Heart left ventricle (tissue), 13 donors: ENCODE measurements at regions not wholly inside any gene's neighbourhood (a gene's known extent, or its start where the extent isn't known, plus 50 kb on each side); places are given as distances from the start of the nearest gene placed in this dataset.

Experiments used
- POLR2A ChIP-seq, 2 donors: fragments of 450-650 bp; IDR thresholded peaks; one replicate each; pipeline ENCODE4 v1.6.1; 2017; ENCODE audit warnings: antibody characterized with exemption in 2 of 2, mild to moderate bottlenecking in 2 of 2, moderate library complexity in 2 of 2
- TF ChIP-seq, protein P1 (sequence below), 12 donors: fragments of 200-600 bp; sonication (generic) in 4 of 12; IDR thresholded peaks; one replicate each; pipeline versions ENCODE4 v1.5.0 to v1.8.0; 2018 to 2022; ENCODE audit warnings: antibody characterized with exemption in 12 of 12, mild to moderate bottlenecking in 5 of 12
- donor health status: ischemic (EF 13 %, LVEDD 7.1; RV severe dilation, severe dysfunction).
- donor health status: DM: no; HTN: yes; CAD: no.
- donor health status: DM: no; HTN: no; CAD: no.
- donor health status: ischemic (EF 25% LVEDD 6.9; RV normal size, moderate dysfunction).
- donor health status: ischemic (EF 25% LVEDD 5.7; RV mildly dilated, moderate dysfunction).
- donor health status: ischemic (EF 35%, LVEDD 5.7; RV mildly dilated, moderate dysfunction).
- donor health status: nonischemic (EF 11% LVEDD 7.7; RV severe dilation, severe dysfunction).
- donor health status: DM: yes; HTN: yes; CAD: no.
- donor health status: PGD.
- donor health status: ischemic (EF 29% LVEDD 5.4; RV normal size, mild dysfunction).
- donor health status: nonischemic (EF 23%, LVEDD 6.1; RV moderate dilation, normal function).

GRCh38 chr14:104320611-104321086 is 182.3 kb downstream of the KIF26A start:
- no peak for TF ChIP-seq POLR2A (IDR thresholded peaks at IDR 0.05)
- TF ChIP-seq, protein P1, sequence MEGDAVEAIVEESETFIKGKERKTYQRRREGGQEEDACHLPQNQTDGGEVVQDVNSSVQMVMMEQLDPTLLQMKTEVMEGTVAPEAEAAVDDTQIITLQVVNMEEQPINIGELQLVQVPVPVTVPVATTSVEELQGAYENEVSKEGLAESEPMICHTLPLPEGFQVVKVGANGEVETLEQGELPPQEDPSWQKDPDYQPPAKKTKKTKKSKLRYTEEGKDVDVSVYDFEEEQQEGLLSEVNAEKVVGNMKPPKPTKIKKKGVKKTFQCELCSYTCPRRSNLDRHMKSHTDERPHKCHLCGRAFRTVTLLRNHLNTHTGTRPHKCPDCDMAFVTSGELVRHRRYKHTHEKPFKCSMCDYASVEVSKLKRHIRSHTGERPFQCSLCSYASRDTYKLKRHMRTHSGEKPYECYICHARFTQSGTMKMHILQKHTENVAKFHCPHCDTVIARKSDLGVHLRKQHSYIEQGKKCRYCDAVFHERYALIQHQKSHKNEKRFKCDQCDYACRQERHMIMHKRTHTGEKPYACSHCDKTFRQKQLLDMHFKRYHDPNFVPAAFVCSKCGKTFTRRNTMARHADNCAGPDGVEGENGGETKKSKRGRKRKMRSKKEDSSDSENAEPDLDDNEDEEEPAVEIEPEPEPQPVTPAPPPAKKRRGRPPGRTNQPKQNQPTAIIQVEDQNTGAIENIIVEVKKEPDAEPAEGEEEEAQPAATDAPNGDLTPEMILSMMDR (IDR thresholded peaks at IDR 0.05): no peak
